H9 (cell line): ENCODE measurements at regions not wholly inside any gene's neighbourhood (a gene's known extent, or its start where the extent isn't known, plus 50 kb on each side); places are given as distances from the start of the nearest gene placed in this dataset.
"Not testable (repeated sequence)": the region's sequence is repeated elsewhere in the genome, so short reads cannot be mapped to it uniquely, and the experiment has no call there.

ENCODE experiments used
- DNase-seq: peaks from one replicate; pipeline ENCODE4 v3.0.0-alpha.2; 2017
- H2AFZ ChIP-seq: one replicate; pipeline ENCODE4 v1.6.1; 2013; ENCODE audit warnings: mild to moderate bottlenecking, low read length, control low read depth, moderate library complexity
- H2AK5ac ChIP-seq: 2 replicates; pipeline ENCODE4 v1.6.1; 2013; ENCODE audit warnings: low read length, control low read depth, mixed read lengths; ENCODE audit not compliant: insufficient read length
- H2BK120ac ChIP-seq: one replicate; pipeline ENCODE4 v1.6.1; 2013; ENCODE audit warnings: low read depth, mild to moderate bottlenecking, low read length, control low read depth, inconsistent platforms; ENCODE audit not compliant: poor library complexity, severe bottlenecking
- H2BK12ac ChIP-seq: 2 replicates; pipeline ENCODE4 v1.6.1; 2013; ENCODE audit warnings: low read length, control low read depth, mixed read lengths, low read depth; ENCODE audit not compliant: insufficient read length
- H2BK15ac ChIP-seq: 2 replicates; pipeline ENCODE4 v1.6.1; 2013; ENCODE audit warnings: low read depth, low read length, control low read depth
- H2BK20ac ChIP-seq: one replicate; pipeline ENCODE4 v1.6.1; 2013; ENCODE audit warnings: low read depth, mild to moderate bottlenecking, low read length, control low read depth, inconsistent platforms; ENCODE audit not compliant: poor library complexity, severe bottlenecking
- H2BK5ac ChIP-seq: 2 replicates; pipeline ENCODE4 v1.6.1; 2013; ENCODE audit warnings: low read length, control low read depth, mixed read lengths; ENCODE audit not compliant: insufficient read length
- H3K14ac ChIP-seq: 2 replicates; pipeline ENCODE4 v1.6.1; 2013; ENCODE audit warnings: low read length, control low read depth; ENCODE audit not compliant: insufficient read depth
- H3K18ac ChIP-seq: 2 replicates; pipeline ENCODE4 v1.6.1; 2013; ENCODE audit warnings: low read depth, mild to moderate bottlenecking, mixed read lengths, low read length, control low read depth; ENCODE audit not compliant: insufficient read length
- H3K23ac ChIP-seq: 2 replicates; pipeline ENCODE4 v1.6.1; 2013; ENCODE audit warnings: low read length, control low read depth, mixed read lengths, low read depth; ENCODE audit not compliant: insufficient read length
- H3K23me2 ChIP-seq: 2 replicates; pipeline ENCODE4 v1.6.1; 2013; ENCODE audit warnings: low read depth, mild to moderate bottlenecking, mixed read lengths, low read length, control low read depth; ENCODE audit not compliant: insufficient read length, poor library complexity, severe bottlenecking
- H3K27ac ChIP-seq: 2 replicates; pipeline ENCODE4 v1.5.1; 2013; ENCODE audit warnings: low read length, control low read depth, mixed read lengths, low read depth; ENCODE audit not compliant: insufficient read length
- H3K27me3 ChIP-seq: 2 replicates; pipeline ENCODE4 v1.6.1; 2013; ENCODE audit warnings: low read length, control low read depth, inconsistent platforms; ENCODE audit not compliant: insufficient read depth
- H3K4ac ChIP-seq: 2 replicates; pipeline ENCODE4 v1.6.1; 2013; ENCODE audit warnings: low read depth, mild to moderate bottlenecking, control low read depth, inconsistent platforms, low read length, moderate library complexity
- H3K4me1 ChIP-seq: 2 replicates; pipeline ENCODE4 v1.6.1; 2013; ENCODE audit warnings: low read length, control low read depth, inconsistent platforms; ENCODE audit not compliant: insufficient read depth
- H3K4me2 ChIP-seq: 2 replicates; pipeline ENCODE4 v1.6.1; 2013; ENCODE audit warnings: low read length, control low read depth, mixed read lengths; ENCODE audit not compliant: insufficient read length, insufficient read depth
- H3K56ac ChIP-seq: 2 replicates; pipeline ENCODE4 v1.6.1; 2013; ENCODE audit warnings: low read depth, mild to moderate bottlenecking, mixed read lengths, low read length, control low read depth; ENCODE audit not compliant: insufficient read length
- H3K79me1 ChIP-seq: 2 replicates; pipeline ENCODE4 v1.6.1; 2013; ENCODE audit warnings: low read depth, mild to moderate bottlenecking, moderate library complexity, low read length, control low read depth, inconsistent platforms; ENCODE audit not compliant: insufficient read depth, poor library complexity, severe bottlenecking
- H3K79me2 ChIP-seq: 2 replicates; pipeline ENCODE4 v1.6.1; 2013; ENCODE audit warnings: low read length, control low read depth, inconsistent platforms; ENCODE audit not compliant: insufficient read depth
- H3K9ac ChIP-seq: 2 replicates; pipeline ENCODE4 v1.6.1; 2013; ENCODE audit warnings: low read length, control low read depth, mixed read lengths; ENCODE audit not compliant: insufficient read length; ENCODE audit errors: extremely low read depth
- H3K9me3 ChIP-seq: one replicate; pipeline ENCODE4 v1.6.1; 2013; ENCODE audit warnings: low read depth, low read length, inconsistent platforms; ENCODE audit not compliant: control insufficient read depth
- H3T11ph ChIP-seq: one replicate; pipeline ENCODE4 v1.6.1; 2013; ENCODE audit warnings: mild to moderate bottlenecking, low read length, control low read depth, inconsistent platforms
- H4K20me1 ChIP-seq: one replicate; pipeline ENCODE4 v1.6.1; 2013; ENCODE audit not compliant: control insufficient read depth, insufficient read length, insufficient read depth
- H4K5ac ChIP-seq: 2 replicates; pipeline ENCODE4 v1.6.1; 2013; ENCODE audit warnings: low read depth, mild to moderate bottlenecking, mixed read lengths, low read length, control low read depth; ENCODE audit not compliant: insufficient read length
- H4K8ac ChIP-seq: replicated peaks from 2 replicates; pipeline ENCODE4 v1.6.1; 2013; ENCODE audit warnings: low read length, control low read depth, mixed read lengths, low read depth; ENCODE audit not compliant: insufficient read length
- H4K91ac ChIP-seq: 2 replicates; pipeline ENCODE4 v1.6.1; 2013; ENCODE audit warnings: low read depth, mild to moderate bottlenecking, moderate library complexity, mixed read lengths, low read length, control low read depth; ENCODE audit not compliant: insufficient read length
- H3K27ac Mint-ChIP-seq, 3 experiments: 2 replicates in 2 of 3; 3 replicates in 1 of 3; pipeline ENCODE4 v1.8.0; 2020 to 2021; ENCODE audit warnings: mixed read lengths in 3 of 3, mild to moderate bottlenecking in 1 of 3, moderate library complexity in 1 of 3
- H3K27me3 Mint-ChIP-seq: 2 replicates; pipeline ENCODE4 v1.8.0; 2021; ENCODE audit warnings: low read depth, mild to moderate bottlenecking, moderate library complexity, mixed read lengths
- H3K36me3 Mint-ChIP-seq, 3 experiments: 2 replicates in 2 of 3; 3 replicates in 1 of 3; pipeline ENCODE4 v1.8.0; 2020 to 2021; ENCODE audit warnings: low read depth in 3 of 3, mixed read lengths in 3 of 3; ENCODE audit not compliant: insufficient read depth in 1 of 3
- H3K4me1 Mint-ChIP-seq, 2 experiments: 2 replicates each; pipeline ENCODE4 v1.8.0; 2020; ENCODE audit warnings: mixed read lengths in 2 of 2
- H3K4me3 Mint-ChIP-seq, 2 experiments: 2 replicates in 1 of 2; 3 replicates in 1 of 2; pipeline ENCODE4 v1.8.0; 2020 to 2021; ENCODE audit warnings: mild to moderate bottlenecking in 2 of 2, mixed read lengths in 2 of 2, moderate library complexity in 1 of 2
- H3K9me3 Mint-ChIP-seq, 2 experiments: 2 replicates in 1 of 2; 3 replicates in 1 of 2; pipeline ENCODE4 v1.8.0; 2020; ENCODE audit warnings: mild to moderate bottlenecking in 2 of 2, mixed read lengths in 2 of 2, moderate library complexity in 1 of 2
- WGBS: extraction: QIAGEN DNeasy Blood & Tissue Kit; methylation state at CpG from one replicate; pipeline ENCODE4 v1.1.7; 2013; ENCODE audit warnings: missing lambda C conversion rate, low lambda C conversion rate, mixed read lengths; ENCODE audit not compliant: insufficient read length; ENCODE audit errors: extremely low coverage; 5-methylcytosine and 5-hydroxymethylcytosine counted together
- TF ChIP-seq, protein P1 (sequence below): fragments of 200-600 bp; sonication (generic); conservative IDR thresholded peaks from 3 replicates; pipeline ENCODE4 v1.8.0; 2021; ENCODE audit warnings: antibody characterized with exemption, mild to moderate bottlenecking

DNA sequence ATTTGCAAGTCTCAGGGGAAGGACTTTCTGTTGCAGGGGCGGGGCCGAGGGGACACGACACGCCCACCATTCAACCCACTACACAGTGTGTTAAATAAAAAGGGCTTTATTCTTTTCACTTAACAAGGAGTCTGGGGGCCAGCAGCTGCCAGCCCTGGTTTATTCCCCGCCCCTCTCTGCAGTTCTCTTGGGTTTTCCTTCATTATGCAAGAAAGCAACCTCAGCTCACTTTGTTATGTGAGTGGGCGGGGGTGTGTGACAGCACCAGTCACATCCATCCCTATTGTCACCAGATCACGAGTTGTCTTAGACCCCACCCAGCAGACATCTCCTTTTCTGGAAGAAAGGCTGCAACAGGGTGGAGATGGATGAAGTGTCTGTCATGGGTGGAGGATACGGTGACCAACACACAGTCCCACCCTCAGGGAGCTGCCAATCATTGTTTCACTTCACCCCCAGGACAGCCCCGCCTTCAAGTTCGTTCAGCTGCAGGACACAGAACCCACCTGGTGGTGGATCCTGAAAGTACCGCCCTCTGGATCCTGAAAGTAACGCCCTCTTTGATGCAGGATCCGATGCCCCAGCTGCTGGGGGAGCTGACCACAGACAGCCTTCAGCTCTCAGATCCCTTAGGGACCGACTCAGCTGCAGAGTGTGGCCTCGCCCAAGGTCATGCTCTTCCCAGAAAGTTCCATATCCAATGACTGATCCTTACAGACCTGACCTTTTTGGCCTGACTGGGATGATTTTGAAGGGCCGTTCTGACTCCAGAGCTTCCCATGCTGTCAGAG lies 79.6 kb downstream of the SMIM20 start:
- H3K4me3 Mint-ChIP-seq = peak overlapping the region; percentile 6 to 47
- peak; percentile 99 for DNase-seq
- no peaks in the 10 kb centered on the region for H3K9me3 ChIP-seq
- H2BK12ac ChIP-seq = no peak overlapping the region
- H2BK5ac ChIP-seq = no peak overlapping the region
- no peak overlapping the region for H4K5ac ChIP-seq
- H3K27ac ChIP-seq = peak overlapping the region; percentile 73
- H3K27me3 Mint-ChIP-seq = no peaks in the 10 kb centered on the region
- H3K4me1 Mint-ChIP-seq = peaks cover 16 to 21% of the 10 kb centered on the region in 2 experiments
- no peak overlapping the region for H3K14ac ChIP-seq
- TF ChIP-seq, protein P1, sequence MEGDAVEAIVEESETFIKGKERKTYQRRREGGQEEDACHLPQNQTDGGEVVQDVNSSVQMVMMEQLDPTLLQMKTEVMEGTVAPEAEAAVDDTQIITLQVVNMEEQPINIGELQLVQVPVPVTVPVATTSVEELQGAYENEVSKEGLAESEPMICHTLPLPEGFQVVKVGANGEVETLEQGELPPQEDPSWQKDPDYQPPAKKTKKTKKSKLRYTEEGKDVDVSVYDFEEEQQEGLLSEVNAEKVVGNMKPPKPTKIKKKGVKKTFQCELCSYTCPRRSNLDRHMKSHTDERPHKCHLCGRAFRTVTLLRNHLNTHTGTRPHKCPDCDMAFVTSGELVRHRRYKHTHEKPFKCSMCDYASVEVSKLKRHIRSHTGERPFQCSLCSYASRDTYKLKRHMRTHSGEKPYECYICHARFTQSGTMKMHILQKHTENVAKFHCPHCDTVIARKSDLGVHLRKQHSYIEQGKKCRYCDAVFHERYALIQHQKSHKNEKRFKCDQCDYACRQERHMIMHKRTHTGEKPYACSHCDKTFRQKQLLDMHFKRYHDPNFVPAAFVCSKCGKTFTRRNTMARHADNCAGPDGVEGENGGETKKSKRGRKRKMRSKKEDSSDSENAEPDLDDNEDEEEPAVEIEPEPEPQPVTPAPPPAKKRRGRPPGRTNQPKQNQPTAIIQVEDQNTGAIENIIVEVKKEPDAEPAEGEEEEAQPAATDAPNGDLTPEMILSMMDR = peak; percentile 79
- H3K4me2 ChIP-seq = peak overlapping the region; percentile 4
- H3T11ph ChIP-seq = no peak overlapping the region
- H2AK5ac ChIP-seq = no peak overlapping the region
- H3K27ac Mint-ChIP-seq = peak overlapping the region; percentile 96 to 98 (median 97)
- no CpG with 5 or more reads among the region's 16 CpGs for WGBS
- H4K8ac ChIP-seq = no peak overlapping the region
- H3K56ac ChIP-seq = no peak overlapping the region
- no peak overlapping the region for H2BK15ac ChIP-seq
- no peak overlapping the region for H2BK20ac ChIP-seq
- H3K27me3 ChIP-seq = no peaks in the 10 kb centered on the region
- no peak overlapping the region for H3K18ac ChIP-seq
- peaks cover 0 to 10% (median 0%) of the 10 kb centered on the region in 3 experiments; a peak in 4 of 7 replicates for H3K36me3 Mint-ChIP-seq
- no peak overlapping the region for H3K9ac ChIP-seq
- H2AFZ ChIP-seq = no peak overlapping the region
- no peaks in the 10 kb centered on the region; the same call in 1 of the 2 replicates for H3K4me1 ChIP-seq
- no peaks in the 10 kb centered on the region for H3K79me1 ChIP-seq
- H4K20me1 ChIP-seq = no peaks in the 10 kb centered on the region
- H3K23me2 ChIP-seq = no peaks in the 10 kb centered on the region
- peaks cover 3 to 10% of the 10 kb centered on the region in 2 experiments; a peak in 4 of 5 replicates for H3K9me3 Mint-ChIP-seq
- no peak overlapping the region for H4K91ac ChIP-seq
- no peak overlapping the region for H3K23ac ChIP-seq
- no peak overlapping the region for H3K4ac ChIP-seq
- H3K79me2 ChIP-seq = no peaks in the 10 kb centered on the region
- no peak overlapping the region for H2BK120ac ChIP-seq

DNA sequence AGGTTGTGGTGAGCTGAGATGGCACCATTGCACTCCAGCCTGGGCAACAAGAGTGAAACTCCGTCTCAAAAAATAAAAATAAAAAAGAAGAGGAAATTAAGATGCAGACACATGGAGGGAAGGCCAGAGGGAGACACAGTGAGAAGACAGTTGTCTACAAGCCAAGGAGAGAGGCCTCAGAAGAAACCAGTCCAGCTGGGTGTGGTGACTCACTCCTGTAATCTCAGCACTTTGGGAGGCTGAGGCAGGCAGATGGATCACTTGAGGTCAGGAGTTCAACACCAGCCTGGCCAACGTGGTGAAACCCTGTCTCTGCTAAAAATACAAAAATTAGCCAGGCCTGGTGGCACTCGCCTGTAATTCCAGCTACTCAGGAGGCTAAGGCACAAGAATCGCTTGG lies 80.6 kb downstream of the SMIM20 start:
- not testable (repeated sequence) for H4K20me1 ChIP-seq, H3K79me1 ChIP-seq, H2BK5ac ChIP-seq, H2BK120ac ChIP-seq, H2AFZ ChIP-seq, H3K9me3 Mint-ChIP-seq, H3K79me2 ChIP-seq, H3K27ac ChIP-seq, H3K9me3 ChIP-seq, H3K23me2 ChIP-seq, H3K9ac ChIP-seq, H3K56ac ChIP-seq, DNase-seq, H4K5ac ChIP-seq, H2BK20ac ChIP-seq, H3K23ac ChIP-seq, H3K27ac Mint-ChIP-seq, H3T11ph ChIP-seq, H4K91ac ChIP-seq, H3K18ac ChIP-seq, H4K8ac ChIP-seq, H2BK12ac ChIP-seq, H3K4me2 ChIP-seq, H3K14ac ChIP-seq, H3K27me3 ChIP-seq, H2BK15ac ChIP-seq, H2AK5ac ChIP-seq, H3K4me1 ChIP-seq, H3K4me3 Mint-ChIP-seq, H3K27me3 Mint-ChIP-seq, H3K36me3 Mint-ChIP-seq, H3K4ac ChIP-seq
- H3K4me1 Mint-ChIP-seq = peaks cover 16 to 21% of the 10 kb centered on the region in 2 experiments
- no CpG with 5 or more reads among the region's 4 CpGs for WGBS
